LoVo (cell line): ENCODE measurements at regions not wholly inside any gene's neighbourhood (a gene's known extent, or its start where the extent isn't known, plus 50 kb on each side); places are given as distances from the start of the nearest gene placed in this dataset.

ENCODE experiments used
- DNase-seq: peaks from one replicate; pipeline ENCODE4 v3.0.0-alpha.2; 2016; ENCODE audit warnings: low spot score

GRCh38 chr2:172204309-172204708, 101.6 kb upstream of the DLX2 start:
- no peak for DNase-seq

- no peak for DNase-seq
Measured at GRCh38 chr2:172204762-172205161, 102.1 kb upstream of the DLX2 start.

- DNase-seq, result no peak
Measured at GRCh38 chr2:172205292-172205691, 102.6 kb upstream of the DLX2 start.

- DNase-seq, result no peak
Measured at GRCh38 chr2:172207911-172208310, 105.2 kb upstream of the DLX2 start.

GRCh38 chr2:172208791-172209325, 106.2 kb upstream of the DLX2 start:
- DNase-seq, result no peak

- DNase-seq, result no peak
Measured at GRCh38 chr2:172210599-172210998, 107.9 kb upstream of the DLX2 start.

GRCh38 chr2:172211512-172211911, 108.8 kb upstream of the DLX2 start:
- DNase-seq, result no peak

GRCh38 chr2:172213116-172213860, 110.6 kb upstream of the DLX2 start:
- DNase-seq, result no peak

GRCh38 chr2:172214252-172214651, 111.6 kb upstream of the DLX2 start:
- DNase-seq, result no peak

- DNase-seq, result no peak
Measured at GRCh38 chr2:172215172-172215935, 112.7 kb upstream of the DLX2 start.

- no peak for DNase-seq
Measured at GRCh38 chr2:172215936-172216335, 113.2 kb upstream of the DLX2 start.

- DNase-seq, result no peak
Measured at GRCh38 chr2:172216477-172216876, 113.8 kb upstream of the DLX2 start.

GRCh38 chr2:172219201-172219600, 116.5 kb upstream of the DLX2 start:
- no peak for DNase-seq

- no peak for DNase-seq
Measured at GRCh38 chr2:172220121-172220520, 117.4 kb upstream of the DLX2 start.

GRCh38 chr2:172223601-172224054, 120.9 kb upstream of the DLX2 start:
- no peak for DNase-seq

- no peak for DNase-seq
Measured at GRCh38 chr2:172225786-172226185, 123.1 kb upstream of the DLX2 start.

GRCh38 chr2:172226244-172227061, 123.8 kb upstream of the DLX2 start:
- DNase-seq, result peak; percentile 55

GRCh38 chr2:172227719-172228118, 125.0 kb upstream of the DLX2 start:
- DNase-seq, result no peak

- no peak for DNase-seq
Measured at GRCh38 chr2:172228177-172228808, 125.6 kb upstream of the DLX2 start.

GRCh38 chr2:172229125-172229524, 126.4 kb upstream of the DLX2 start:
- no peak for DNase-seq

- no peak for DNase-seq
Measured at GRCh38 chr2:172230332-172230888, 127.7 kb upstream of the DLX2 start.
